Uterus (tissue), 2 donors: ENCODE measurements at regions not wholly inside any gene's neighbourhood (a gene's known extent, or its start where the extent isn't known, plus 50 kb on each side); places are given as distances from the start of the nearest gene placed in this dataset.

Source experiments
- POLR2A ChIP-seq, 2 donors: fragments of 450-650 bp; IDR thresholded peaks; one replicate each; pipeline ENCODE4 v1.6.1; 2016; ENCODE audit warnings: antibody characterized with exemption in 2 of 2, mild to moderate bottlenecking in 1 of 2, moderate library complexity in 1 of 2
- TF ChIP-seq, protein P1 (sequence below), 4 experiments: fragments of 200-600 bp in 2 of 4; fragments of 450-650 bp in 2 of 4; sonication (generic) in 2 of 4; IDR thresholded peaks; one replicate each; pipeline ENCODE4 v1.5.1; 2016 to 2019; ENCODE audit warnings: antibody characterized with exemption in 4 of 4, mild to moderate bottlenecking in 2 of 4, moderate library complexity in 1 of 4

DNA sequence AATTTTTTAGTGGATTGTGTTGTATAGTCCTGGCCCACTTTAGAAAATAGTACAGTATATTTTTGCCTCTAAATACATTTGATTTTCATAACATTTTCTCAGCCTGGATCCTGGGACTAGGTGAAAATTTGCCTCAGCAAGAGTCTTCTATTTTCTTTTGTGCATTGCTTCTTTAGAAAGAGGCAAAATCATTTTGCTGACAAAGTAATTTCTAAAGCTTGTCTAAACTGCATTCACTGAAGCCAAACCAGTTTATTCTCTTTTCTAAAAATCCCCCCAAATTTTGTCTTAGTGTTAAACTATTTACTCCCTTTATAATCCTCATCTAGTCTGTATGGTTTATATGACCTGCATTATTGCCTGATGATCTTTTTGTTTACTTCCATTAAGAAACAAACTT, 326.3 kb downstream of the C4orf33 start:
- TF ChIP-seq, protein P1, sequence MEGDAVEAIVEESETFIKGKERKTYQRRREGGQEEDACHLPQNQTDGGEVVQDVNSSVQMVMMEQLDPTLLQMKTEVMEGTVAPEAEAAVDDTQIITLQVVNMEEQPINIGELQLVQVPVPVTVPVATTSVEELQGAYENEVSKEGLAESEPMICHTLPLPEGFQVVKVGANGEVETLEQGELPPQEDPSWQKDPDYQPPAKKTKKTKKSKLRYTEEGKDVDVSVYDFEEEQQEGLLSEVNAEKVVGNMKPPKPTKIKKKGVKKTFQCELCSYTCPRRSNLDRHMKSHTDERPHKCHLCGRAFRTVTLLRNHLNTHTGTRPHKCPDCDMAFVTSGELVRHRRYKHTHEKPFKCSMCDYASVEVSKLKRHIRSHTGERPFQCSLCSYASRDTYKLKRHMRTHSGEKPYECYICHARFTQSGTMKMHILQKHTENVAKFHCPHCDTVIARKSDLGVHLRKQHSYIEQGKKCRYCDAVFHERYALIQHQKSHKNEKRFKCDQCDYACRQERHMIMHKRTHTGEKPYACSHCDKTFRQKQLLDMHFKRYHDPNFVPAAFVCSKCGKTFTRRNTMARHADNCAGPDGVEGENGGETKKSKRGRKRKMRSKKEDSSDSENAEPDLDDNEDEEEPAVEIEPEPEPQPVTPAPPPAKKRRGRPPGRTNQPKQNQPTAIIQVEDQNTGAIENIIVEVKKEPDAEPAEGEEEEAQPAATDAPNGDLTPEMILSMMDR (IDR thresholded peaks at IDR 0.05), result no peak
- TF ChIP-seq POLR2A (IDR thresholded peaks at IDR 0.05), result no peak
